K562 (cell line): ENCODE measurements at regions not wholly inside any gene's neighbourhood (a gene's known extent, or its start where the extent isn't known, plus 50 kb on each side); places are given as distances from the start of the nearest gene placed in this dataset.

Experiments used
- CGGBP1 ChIP-seq: fragments of 250-450 bp; sonication (Bioruptor Pico); IDR thresholded peaks from 2 replicates; pipeline ENCODE4 v1.9.0; 2021; ENCODE audit warnings: mild to moderate bottlenecking
- FOXO4 ChIP-seq: fragments of 450-650 bp; formaldehyde crosslinking; IDR thresholded peaks from 2 replicates; pipeline ENCODE4 v1.4.0; 2020; ENCODE audit warnings: mild to moderate bottlenecking, moderate library complexity
- GABPA ChIP-seq: fragments of 200-800 bp; sonication (Bioruptor generic); conservative IDR thresholded peaks from 2 replicates; pipeline ENCODE4 v1.6.1; 2016; ENCODE audit warnings: low read depth, missing genetic modification characterization, missing compliant biosample characterization
- ID3 ChIP-seq, 2 experiments: fragments of 250-450 bp in 1 of 2; fragments of 450-650 bp in 1 of 2; sonication (Bioruptor Pico) in 1 of 2; IDR thresholded peaks; 2 replicates each; pipeline versions ENCODE4 v1.6.1 to v1.8.0; 2016 to 2021; ENCODE audit warnings: mild to moderate bottlenecking in 2 of 2, moderate library complexity in 2 of 2, missing compliant biosample characterization in 1 of 2, missing genetic modification characterization in 1 of 2
- NR3C1 ChIP-seq: sonication (generic); formaldehyde crosslinking; IDR thresholded peaks from 2 replicates; pipeline ENCODE4 v1.8.1; 2022; ENCODE audit warnings: missing genetic modification reagents
- SNIP1 ChIP-seq: fragments of 450-650 bp; IDR thresholded peaks from 2 replicates; pipeline ENCODE4 v1.7.1; 2017; ENCODE audit warnings: low read depth, mild to moderate bottlenecking
- ZNF282 ChIP-seq: sonication (generic); formaldehyde crosslinking; IDR thresholded peaks from 2 replicates; pipeline ENCODE4 v1.8.1; 2023; ENCODE audit warnings: missing genetic modification reagents
- ZNF316 ChIP-seq: fragments of 450-650 bp; IDR thresholded peaks from 2 replicates; pipeline ENCODE4 v1.6.1; 2016
- ZNF644 ChIP-seq: fragments of 200-800 bp; sonication (Bioruptor generic); IDR thresholded peaks from 2 replicates; pipeline ENCODE4 v1.6.1; 2016; ENCODE audit warnings: low read depth, missing genetic modification characterization, missing compliant biosample characterization

GRCh38 chr12:38155526-38156496 is 160.8 kb upstream of the ALG10B start (continued):
- TF ChIP-seq CGGBP1 = no peak
- TF ChIP-seq FOXO4 (CRISPR knock-in tag) = no peak
- TF ChIP-seq ZNF644 = no peak
- TF ChIP-seq ZNF316 = no peak
- TF ChIP-seq GABPA (tag) = no peak
- no peak for TF ChIP-seq ZNF282 (CRISPR knock-in tag)
- TF ChIP-seq ID3 (CRISPR knock-in tag; IDR thresholded peaks at IDR 0.05) = no peak
- no peak for TF ChIP-seq ID3 (tag; IDR thresholded peaks at IDR 0.05)
- TF ChIP-seq NR3C1 (CRISPR knock-in tag) = no peak
- TF ChIP-seq SNIP1 = no peak
- TF ChIP-seq, all 486 proteins: peak for 0
